Left colon (tissue), 2 donors: ENCODE measurements at regions not wholly inside any gene's neighbourhood (a gene's known extent, or its start where the extent isn't known, plus 50 kb on each side); places are given as distances from the start of the nearest gene placed in this dataset.

Experiments used
- ATAC-seq: fragments of 200-7000 bp; cut with Tn5 transposase; one replicate; pipeline ENCODE4 v1.9.1; 2020; ENCODE audit warnings: mild to moderate bottlenecking, moderate library complexity
- DNase-seq, 2 donors: peaks; one replicate each; pipeline ENCODE4 v3.0.0-alpha.2; 2020
- intact Hi-C, 2 donors: fragments of 100-400 bp; cut with DNase I in 1 of 2; cut with micrococcal nuclease in 1 of 2; formaldehyde crosslinking; loops; one replicate each; pipeline versions ENCODE4 v1.11.2 to v1.14.0; 2022; cut with DNase I, micrococcal nuclease
- donor health status: DM: no; HTN: no; CAD: no.
- donor health status: DM: yes; HTN: yes; CAD: no.

- ATAC-seq (no peak), DNase-seq (no peak)
- intact Hi-C loops, result no loop called here
Observed at GRCh38 chr18:11289248-11289647, 139.9 kb upstream of the PIEZO2 start.

- intact Hi-C loops, result no loop called here
- no peak for ATAC-seq
Observed at GRCh38 chr18:11288401-11288800, 139.0 kb upstream of the PIEZO2 start.

GRCh38 chr18:11286431-11286830 is 137.1 kb upstream of the PIEZO2 start:
- intact Hi-C loops, result no loop called here
- ATAC-seq, result no peak
- no peak for DNase-seq

More at GRCh38 chr18:11288401-11288800, 139.0 kb upstream of the PIEZO2 start:
- no peak for DNase-seq

GRCh38 chr18:11284811-11285210 is 135.4 kb upstream of the PIEZO2 start:
- no peak for ATAC-seq

GRCh38 chr18:11284349-11284748 is 135.0 kb upstream of the PIEZO2 start:
- no peak for DNase-seq
- ATAC-seq, result no peak
- intact Hi-C loops, result no loop called here

More at GRCh38 chr18:11284811-11285210, 135.4 kb upstream of the PIEZO2 start:
- no peak for DNase-seq
- intact Hi-C loops, result no loop called here

GRCh38 chr18:11283479-11284161 is 134.3 kb upstream of the PIEZO2 start:
- intact Hi-C loops, result no loop called here
- DNase-seq, result no peak
- ATAC-seq, result no peak

- intact Hi-C loops, result no loop called here
- ATAC-seq, result no peak
- DNase-seq, result no peak
Observed at GRCh38 chr18:11279461-11279860, 130.1 kb upstream of the PIEZO2 start.

GRCh38 chr18:11276678-11277077 is 127.3 kb upstream of the PIEZO2 start:
- intact Hi-C loops, result no loop called here
- ATAC-seq (no peak), DNase-seq (no peak)

- ATAC-seq (no peak), DNase-seq (no peak)
- intact Hi-C loops, result no loop called here
Observed at GRCh38 chr18:11274144-11274794, 124.9 kb upstream of the PIEZO2 start.

GRCh38 chr18:11272516-11272915 is 123.1 kb upstream of the PIEZO2 start:
- intact Hi-C loops, result no loop called here
- ATAC-seq (no peak), DNase-seq (no peak)

- intact Hi-C loops, result no loop called here
- ATAC-seq (no peak), DNase-seq (no peak)
Observed at GRCh38 chr18:11271954-11272353, 122.6 kb upstream of the PIEZO2 start.

- ATAC-seq (no peak), DNase-seq (no peak)
- intact Hi-C loops, result no loop called here
Observed at GRCh38 chr18:11269257-11269656, 119.9 kb upstream of the PIEZO2 start.

- ATAC-seq, result no peak
- DNase-seq, result no peak
- intact Hi-C loops, result no loop called here
Observed at GRCh38 chr18:11268741-11269233, 119.4 kb upstream of the PIEZO2 start.

- DNase-seq, result no peak
- ATAC-seq, result no peak
- intact Hi-C loops, result no loop called here
Observed at GRCh38 chr18:11268153-11268552, 118.8 kb upstream of the PIEZO2 start.

GRCh38 chr18:11266781-11267480 is 117.6 kb upstream of the PIEZO2 start:
- DNase-seq, result no peak
- no peak for ATAC-seq
- intact Hi-C loops, result no loop called here

GRCh38 chr18:11261486-11261885 is 112.1 kb upstream of the PIEZO2 start:
- intact Hi-C loops, result no loop called here
- no peak for ATAC-seq
- DNase-seq, result no peak

- ATAC-seq, result no peak
- intact Hi-C loops, result no loop called here
- no peak for DNase-seq
Observed at GRCh38 chr18:11260961-11261461, 111.6 kb upstream of the PIEZO2 start.

GRCh38 chr18:11259469-11260150 is 110.2 kb upstream of the PIEZO2 start:
- DNase-seq, result peak; percentile 9 to 44
- intact Hi-C loops, result no loop called here

GRCh38 chr18:11258039-11258610 is 108.8 kb upstream of the PIEZO2 start:
- DNase-seq, result no peak
- intact Hi-C loops, result no loop called here

More at GRCh38 chr18:11259469-11260150, 110.2 kb upstream of the PIEZO2 start:
- ATAC-seq, result no peak

More at GRCh38 chr18:11258039-11258610, 108.8 kb upstream of the PIEZO2 start:
- ATAC-seq, result no peak
